CD14-positive monocyte (primary cell): ENCODE measurements at regions not wholly inside any gene's neighbourhood (a gene's known extent, or its start where the extent isn't known, plus 50 kb on each side); places are given as distances from the start of the nearest gene placed in this dataset.
A peak's percentile ranks its signal among the peaks of the same experiment; 100 is the strongest.
"Not testable (repeated sequence)": the region's sequence is repeated elsewhere in the genome, so short reads cannot be mapped to it uniquely, and the experiment has no call there.

Source experiments
- DNase-seq, 3 donors: peaks; one replicate each; pipeline ENCODE4 v3.0.0-alpha.2; 2011 to 2022
- H2AFZ ChIP-seq: 2 replicates; pipeline ENCODE4 v1.6.0; 2012; ENCODE audit warnings: mild to moderate bottlenecking, low read depth, low read length, inconsistent platforms; ENCODE audit not compliant: insufficient read depth, poor library complexity, severe bottlenecking
- H3K27ac ChIP-seq, 2 donors: 1 replicate in 1 of 2; 2 replicates in 1 of 2; pipeline ENCODE4 v1.5.1; 2012 to 2013; ENCODE audit warnings: low read length in 2 of 2, control low read depth in 1 of 2, inconsistent platforms in 1 of 2, low read depth in 1 of 2, mild to moderate bottlenecking in 1 of 2
- H3K27me3 ChIP-seq, 2 donors: one replicate each; pipeline versions ENCODE4 v1.6.0 to v1.6.1; 2011 to 2013; ENCODE audit warnings: low read length in 2 of 2; ENCODE audit not compliant: control insufficient read depth in 2 of 2, insufficient read depth in 2 of 2
- H3K36me3 ChIP-seq, 2 donors: replicated peaks in 1 of 2; 1 replicate in 1 of 2; 2 replicates in 1 of 2; pipeline versions ENCODE4 v1.5.1 to v1.6.1; 2012 to 2013; ENCODE audit warnings: low read length in 2 of 2, control low read depth in 1 of 2, inconsistent platforms in 1 of 2, mild to moderate bottlenecking in 1 of 2; ENCODE audit not compliant: insufficient read depth in 2 of 2, control insufficient read depth in 1 of 2
- H3K4me1 ChIP-seq, 2 donors: 1 replicate in 1 of 2; 2 replicates in 1 of 2; pipeline versions ENCODE4 v1.5.1 to v1.6.1; 2012 to 2013; ENCODE audit warnings: low read length in 2 of 2, control low read depth in 1 of 2, inconsistent platforms in 1 of 2, mild to moderate bottlenecking in 1 of 2, moderate library complexity in 1 of 2; ENCODE audit not compliant: insufficient read depth in 2 of 2, control insufficient read depth in 1 of 2
- H3K4me2 ChIP-seq: replicated peaks from 2 replicates; pipeline ENCODE3; 2012; ENCODE audit warnings: low read length, moderate library complexity, mild to moderate bottlenecking; ENCODE audit not compliant: poor library complexity, severe bottlenecking; ENCODE audit errors: extremely low read depth
- H3K4me3 ChIP-seq, 3 experiments: fragments of 200-600 bp in 1 of 3; sonication (generic) in 1 of 3; replicated peaks in 1 of 3; 1 replicate in 2 of 3; 2 replicates in 1 of 3; pipeline ENCODE4 v1.5.1; 2011 to 2013; ENCODE audit warnings: low read length in 3 of 3, mild to moderate bottlenecking in 3 of 3, control low read depth in 2 of 3, low read depth in 2 of 3, inconsistent platforms in 1 of 3, moderate library complexity in 1 of 3
- H3K79me2 ChIP-seq: 2 replicates; pipeline ENCODE4 v1.6.0; 2012; ENCODE audit warnings: mild to moderate bottlenecking, control low read depth, inconsistent platforms, low read length, moderate library complexity; ENCODE audit not compliant: insufficient read depth
- H3K9ac ChIP-seq: 2 replicates; pipeline ENCODE4 v1.6.0; 2017; ENCODE audit warnings: low read length, mild to moderate bottlenecking; ENCODE audit not compliant: insufficient read depth, poor library complexity, severe bottlenecking
- H3K9me3 ChIP-seq, 2 donors: replicated peaks in 1 of 2; 1 replicate in 1 of 2; 2 replicates in 1 of 2; pipeline versions ENCODE4 v1.5.1 to v1.6.1; 2012 to 2013; ENCODE audit warnings: low read length in 2 of 2, control low read depth in 1 of 2; ENCODE audit not compliant: control insufficient read depth in 1 of 2, insufficient read depth in 1 of 2
- H4K20me1 ChIP-seq: 2 replicates; pipeline ENCODE4 v1.6.0; 2012; ENCODE audit warnings: mild to moderate bottlenecking, low read length, control low read depth, moderate library complexity; ENCODE audit not compliant: insufficient read depth
- H3K27ac Mint-ChIP-seq, 7 donors: one replicate each; pipeline ENCODE4 v1.8.0; 2020; ENCODE audit warnings: mild to moderate bottlenecking in 7 of 7, mixed read lengths in 7 of 7, moderate library complexity in 6 of 7, inconsistent platforms in 2 of 7
- H3K27me3 Mint-ChIP-seq, 3 donors: one replicate each; pipeline ENCODE4 v1.8.0; 2021 to 2022; ENCODE audit warnings: low read depth in 3 of 3, mild to moderate bottlenecking in 3 of 3, mixed read lengths in 3 of 3, moderate library complexity in 3 of 3, inconsistent platforms in 1 of 3
- H3K36me3 Mint-ChIP-seq, 2 donors: one replicate each; pipeline ENCODE4 v1.8.0; 2020; ENCODE audit warnings: mixed read lengths in 2 of 2, inconsistent platforms in 1 of 2, mild to moderate bottlenecking in 1 of 2
- H3K4me1 Mint-ChIP-seq: one replicate; pipeline ENCODE4 v1.8.0; 2020; ENCODE audit warnings: mild to moderate bottlenecking, mixed read lengths
- H3K4me3 Mint-ChIP-seq, 2 donors: one replicate each; pipeline ENCODE4 v1.8.0; 2020; ENCODE audit warnings: mild to moderate bottlenecking in 2 of 2, mixed read lengths in 2 of 2, moderate library complexity in 1 of 2
- H3K9me3 Mint-ChIP-seq, 7 donors: one replicate each; pipeline ENCODE4 v1.8.0; 2020 to 2022; ENCODE audit warnings: mixed read lengths in 7 of 7, mild to moderate bottlenecking in 6 of 7, moderate library complexity in 6 of 7, inconsistent platforms in 2 of 7
- WGBS: methylation state at CpG from one replicate; pipeline ENCODE4 v1.1.5; 2013; ENCODE audit warnings: missing lambda C conversion rate; ENCODE audit not compliant: insufficient coverage; 5-methylcytosine and 5-hydroxymethylcytosine counted together
- intact Hi-C, 2 donors: fragments of 100-400 bp; cut with micrococcal nuclease; formaldehyde crosslinking; loops; one replicate each; pipeline versions ENCODE4 v1.15.0 to v1.15.1; 2023
- TF ChIP-seq, protein P1 (sequence below): fragments of 200-600 bp; IDR thresholded peaks from one replicate; pipeline ENCODE4 v1.8.0; 2022; ENCODE audit warnings: antibody characterized with exemption, mild to moderate bottlenecking

DNA sequence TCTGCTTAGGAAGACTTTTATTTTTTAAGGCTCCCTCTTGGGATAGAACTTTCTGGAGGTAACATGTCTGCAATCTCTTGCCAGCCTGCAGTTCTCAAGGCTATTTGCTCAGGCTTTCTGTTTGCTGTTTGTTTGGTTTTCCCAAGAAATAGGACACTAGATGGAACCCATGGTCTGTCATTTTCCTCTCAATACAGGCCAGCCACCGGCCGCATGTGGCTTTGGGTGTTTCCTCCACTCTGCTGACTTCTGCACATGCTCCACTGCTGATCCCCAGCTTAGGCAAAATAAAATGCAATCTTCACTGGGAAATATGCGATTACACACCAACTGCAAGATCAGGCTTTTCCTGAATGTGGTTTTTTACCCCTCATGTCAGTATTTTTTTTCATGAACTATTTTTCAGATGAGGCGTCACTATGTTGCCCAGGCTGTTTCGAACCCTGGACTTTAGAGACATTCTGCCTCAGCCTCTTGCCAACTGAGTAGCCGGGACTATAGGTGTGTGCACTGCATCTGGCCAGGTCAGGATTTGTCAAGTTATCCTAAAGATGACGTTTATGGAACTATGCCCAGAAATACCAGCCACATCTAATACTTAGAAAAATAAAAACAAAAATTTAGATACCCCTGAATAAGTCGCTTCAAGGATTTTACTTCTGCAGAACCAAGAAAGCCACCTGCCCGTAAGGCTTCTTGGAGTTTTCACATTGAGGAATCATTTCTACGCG, 94.3 kb upstream of the PABPC3 start:
- no peak for DNase-seq
- H3K4me1 Mint-ChIP-seq: peaks cover 9% of the 10 kb centered on the region
- no peaks in the 10 kb centered on the region for H3K79me2 ChIP-seq
- peak overlapping the region in 1 of 2 donors; percentile 50 for H3K4me3 Mint-ChIP-seq
- H3K36me3 Mint-ChIP-seq: no peaks in the 10 kb centered on the region
- intact Hi-C loops: no loop called here
- H4K20me1 ChIP-seq: no peaks in the 10 kb centered on the region
- H3K27me3 ChIP-seq: peaks cover 6 to 15% of the 10 kb centered on the region in 2 donors
- H3K9me3 Mint-ChIP-seq: peaks cover 0 to 3% (median 0%) of the 10 kb centered on the region in 7 donors
- no peaks in the 10 kb centered on the region for H3K4me1 ChIP-seq
- no peak overlapping the region for H3K27ac ChIP-seq
- no peak overlapping the region for H3K4me2 ChIP-seq
- 61% methylated on average over 6 of the region's 11 CpGs for WGBS
- TF ChIP-seq, protein P1, sequence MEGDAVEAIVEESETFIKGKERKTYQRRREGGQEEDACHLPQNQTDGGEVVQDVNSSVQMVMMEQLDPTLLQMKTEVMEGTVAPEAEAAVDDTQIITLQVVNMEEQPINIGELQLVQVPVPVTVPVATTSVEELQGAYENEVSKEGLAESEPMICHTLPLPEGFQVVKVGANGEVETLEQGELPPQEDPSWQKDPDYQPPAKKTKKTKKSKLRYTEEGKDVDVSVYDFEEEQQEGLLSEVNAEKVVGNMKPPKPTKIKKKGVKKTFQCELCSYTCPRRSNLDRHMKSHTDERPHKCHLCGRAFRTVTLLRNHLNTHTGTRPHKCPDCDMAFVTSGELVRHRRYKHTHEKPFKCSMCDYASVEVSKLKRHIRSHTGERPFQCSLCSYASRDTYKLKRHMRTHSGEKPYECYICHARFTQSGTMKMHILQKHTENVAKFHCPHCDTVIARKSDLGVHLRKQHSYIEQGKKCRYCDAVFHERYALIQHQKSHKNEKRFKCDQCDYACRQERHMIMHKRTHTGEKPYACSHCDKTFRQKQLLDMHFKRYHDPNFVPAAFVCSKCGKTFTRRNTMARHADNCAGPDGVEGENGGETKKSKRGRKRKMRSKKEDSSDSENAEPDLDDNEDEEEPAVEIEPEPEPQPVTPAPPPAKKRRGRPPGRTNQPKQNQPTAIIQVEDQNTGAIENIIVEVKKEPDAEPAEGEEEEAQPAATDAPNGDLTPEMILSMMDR: no peak
- H3K36me3 ChIP-seq: no peaks in the 10 kb centered on the region
- no peak overlapping the region for H3K4me3 ChIP-seq
- no peak overlapping the region for H3K27ac Mint-ChIP-seq
- peaks cover 40 to 56% (median 42%) of the 10 kb centered on the region in 3 donors for H3K27me3 Mint-ChIP-seq
- H2AFZ ChIP-seq: no peak overlapping the region
- no peak overlapping the region for H3K9ac ChIP-seq
- no peaks in the 10 kb centered on the region for H3K9me3 ChIP-seq

- H3K36me3 ChIP-seq, H3K9ac ChIP-seq, H3K36me3 Mint-ChIP-seq, H3K27ac ChIP-seq, H3K79me2 ChIP-seq, H4K20me1 ChIP-seq, H3K4me1 Mint-ChIP-seq, H3K4me1 ChIP-seq, DNase-seq, H2AFZ ChIP-seq, H3K4me2 ChIP-seq, H3K9me3 ChIP-seq, H3K9me3 Mint-ChIP-seq, H3K4me3 ChIP-seq, intact Hi-C loops: not testable (repeated sequence)
- 88% methylated on average over 6 of the region's 14 CpGs for WGBS
- H3K27ac Mint-ChIP-seq: peak overlapping the region in 1 of 7 donors; percentile 73
- peak overlapping the region in 1 of 2 donors; percentile 50 for H3K4me3 Mint-ChIP-seq
- peaks cover 40 to 57% (median 44%) of the 10 kb centered on the region in 3 donors for H3K27me3 Mint-ChIP-seq
- H3K27me3 ChIP-seq: peaks cover 6 to 15% of the 10 kb centered on the region in 2 donors
These were observed 93.6 kb upstream of the PABPC3 start for GRCh38 chr13:25002311-25002710.

- H3K4me2 ChIP-seq, H2AFZ ChIP-seq, H3K27ac ChIP-seq, H3K4me1 ChIP-seq, H3K9me3 Mint-ChIP-seq, H3K36me3 Mint-ChIP-seq, intact Hi-C loops, H3K9me3 ChIP-seq, DNase-seq, H4K20me1 ChIP-seq, H3K4me3 Mint-ChIP-seq, H3K27ac Mint-ChIP-seq, H3K4me3 ChIP-seq, H3K79me2 ChIP-seq, H3K9ac ChIP-seq, H3K4me1 Mint-ChIP-seq, H3K36me3 ChIP-seq: not testable (repeated sequence)
- H3K27me3 ChIP-seq: peaks cover 6 to 15% of the 10 kb centered on the region in 2 donors
- peaks cover 37 to 64% (median 47%) of the 10 kb centered on the region in 3 donors for H3K27me3 Mint-ChIP-seq
- no CpG with 5 or more reads among the region's 10 CpGs for WGBS
These were observed 91.4 kb upstream of the PABPC3 start for GRCh38 chr13:25004489-25004888.

DNA sequence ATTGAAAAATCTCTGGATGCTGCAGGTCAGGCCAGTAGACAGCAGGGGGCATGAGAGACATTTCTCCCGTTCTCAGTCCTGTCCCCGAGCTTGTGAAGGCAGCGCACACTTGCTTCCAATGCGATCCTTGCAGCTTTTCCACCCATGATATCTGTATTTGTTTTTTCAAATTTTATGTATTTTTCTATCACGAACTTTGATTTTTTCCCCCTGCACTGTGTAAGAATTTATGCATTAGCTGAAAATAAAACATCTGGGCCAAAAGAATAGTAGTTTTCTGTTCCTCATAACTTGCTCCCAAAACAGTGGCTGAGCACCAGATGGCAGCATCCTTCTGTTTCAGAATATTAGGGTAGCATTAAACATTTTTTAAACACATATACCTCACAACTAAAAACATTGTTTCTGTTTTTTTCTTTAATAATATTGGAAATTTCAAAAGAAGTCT, 90.9 kb upstream of the PABPC3 start:
- H3K27ac Mint-ChIP-seq, H3K79me2 ChIP-seq, H3K4me1 Mint-ChIP-seq, H3K9me3 ChIP-seq, H2AFZ ChIP-seq, H3K36me3 Mint-ChIP-seq, H3K36me3 ChIP-seq, intact Hi-C loops, H4K20me1 ChIP-seq, H3K9ac ChIP-seq, DNase-seq, H3K4me1 ChIP-seq, H3K4me3 ChIP-seq, H3K9me3 Mint-ChIP-seq, H3K27ac ChIP-seq, H3K4me2 ChIP-seq: not testable (repeated sequence)
- peak overlapping the region; percentile 12 to 80 for H3K4me3 Mint-ChIP-seq
- H3K27me3 Mint-ChIP-seq: peaks cover 40 to 66% (median 51%) of the 10 kb centered on the region in 3 donors
- H3K27me3 ChIP-seq: peaks cover 4 to 15% of the 10 kb centered on the region in 2 donors
- no CpG with 5 or more reads among the region's 5 CpGs for WGBS
